Memory B cell (primary cell): ENCODE measurements at regions not wholly inside any gene's neighbourhood (a gene's known extent, or its start where the extent isn't known, plus 50 kb on each side); places are given as distances from the start of the nearest gene placed in this dataset.
"Not testable (repeated sequence)": the region's sequence is repeated elsewhere in the genome, so short reads cannot be mapped to it uniquely, and the experiment has no call there.

Experiments
- ATAC-seq: fragments of 150-1000 bp; cut with Tn5 transposase; 2 replicates; pipeline ENCODE4 v1.10.0; 2021; ENCODE audit warnings: low read depth, mild to moderate bottlenecking, moderate library complexity
- DNase-seq, 2 donors: peaks; one replicate each; pipeline ENCODE4 v3.0.0; 2022; ENCODE audit warnings: low spot score in 2 of 2
- H3K27ac Mint-ChIP-seq: one replicate; pipeline ENCODE4 v1.8.0; 2022; ENCODE audit warnings: mild to moderate bottlenecking, moderate library complexity, mixed read lengths
- H3K27me3 Mint-ChIP-seq: one replicate; pipeline ENCODE4 v1.8.0; 2022; ENCODE audit warnings: mixed read lengths
- H3K36me3 Mint-ChIP-seq: one replicate; pipeline ENCODE4 v1.8.0; 2022; ENCODE audit warnings: mild to moderate bottlenecking, mixed read lengths
- H3K4me1 Mint-ChIP-seq: one replicate; pipeline ENCODE4 v1.8.0; 2022; ENCODE audit warnings: mixed read lengths
- H3K4me3 Mint-ChIP-seq: one replicate; pipeline ENCODE4 v1.8.0; 2022; ENCODE audit warnings: mild to moderate bottlenecking, moderate library complexity, mixed read lengths
- H3K9me3 Mint-ChIP-seq: one replicate; pipeline ENCODE4 v1.8.0; 2022; ENCODE audit warnings: mixed read lengths

DNA sequence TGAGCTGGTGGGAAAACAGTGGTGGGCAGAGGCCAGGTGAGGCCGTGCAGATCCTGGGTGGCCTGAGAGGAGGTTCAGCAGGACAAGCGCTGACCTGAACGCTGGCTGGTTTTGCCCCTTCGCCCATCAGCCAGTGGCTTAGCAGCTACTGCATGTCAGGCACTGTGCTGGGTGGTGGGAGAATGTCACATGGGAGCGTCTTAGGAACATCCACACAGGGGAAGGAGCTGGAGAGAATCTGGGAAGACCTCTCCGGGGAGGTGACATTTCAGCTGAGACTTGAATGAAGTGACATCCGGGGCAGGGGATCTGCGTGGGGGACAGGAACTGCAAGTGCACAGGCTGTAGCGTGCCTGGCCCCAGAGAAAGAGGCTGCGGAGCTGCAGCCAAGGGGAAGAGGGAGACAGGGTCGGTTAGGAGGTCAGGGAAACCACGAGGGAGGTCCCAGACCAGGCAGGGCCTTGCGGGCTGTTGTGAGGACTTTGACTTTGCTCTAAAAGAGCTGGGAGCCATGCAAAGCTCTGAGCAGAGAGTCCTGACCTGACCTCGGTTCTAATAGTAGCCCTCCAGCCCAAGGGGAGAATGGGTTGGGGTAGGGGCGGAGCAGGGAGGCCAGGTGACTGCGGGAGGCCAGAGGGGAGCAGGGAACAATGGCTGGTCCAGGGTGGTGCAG is 156.8 kb upstream of the PTPN1 start:
- H3K27ac Mint-ChIP-seq, result no peak overlapping the region
- no peak overlapping the region for H3K4me3 Mint-ChIP-seq
- no peak for DNase-seq

DNA sequence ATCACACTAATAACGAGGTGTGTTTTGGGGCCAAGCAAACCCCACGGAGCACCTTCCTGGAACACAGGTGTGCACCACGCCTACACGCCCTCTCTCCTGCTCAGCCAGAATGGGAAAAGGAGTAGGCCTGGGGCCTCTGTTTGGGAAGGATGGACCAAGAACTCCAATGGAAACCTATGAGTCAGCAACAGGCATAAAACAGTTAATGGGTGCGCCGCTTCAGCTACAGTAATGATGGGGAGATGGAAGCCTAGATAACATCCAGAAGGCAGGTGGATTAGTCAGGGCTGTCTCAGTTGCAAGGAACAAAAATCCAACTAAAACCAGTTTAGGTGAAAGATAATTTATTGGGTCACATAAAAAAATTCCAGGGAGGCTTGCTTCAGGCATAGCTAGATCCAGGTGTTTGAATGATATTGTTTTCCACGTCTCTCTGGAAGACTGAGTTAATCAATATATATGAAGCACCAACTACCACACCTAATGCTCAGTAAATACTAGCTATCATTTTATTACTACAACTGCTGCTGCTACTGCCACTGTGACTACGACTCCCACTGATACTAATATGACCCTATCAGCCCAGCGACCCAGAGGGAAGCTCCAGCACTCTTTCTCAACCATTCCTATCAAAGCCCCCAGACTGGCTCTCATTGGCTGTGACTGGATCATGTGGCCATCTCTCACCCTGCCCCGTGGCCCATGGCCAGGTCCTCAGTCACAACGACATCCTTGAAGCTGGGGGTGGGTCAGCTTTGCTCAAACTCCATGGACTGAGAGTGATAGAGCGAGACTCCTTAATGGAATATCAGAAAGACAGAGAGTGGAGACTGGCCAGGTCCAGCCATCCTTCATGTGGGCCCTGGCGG is 155.2 kb upstream of the PTPN1 start:
- DNase-seq, result no peak

More for the DNA sequence above, 156.8 kb upstream of the PTPN1 start:
- Mint-ChIP-seq H3K27me3 (peaks cover 22% of the 10 kb centered on the region), H3K4me1 (peaks cover 9% of the 10 kb centered on the region), H3K36me3 (no peaks in the 10 kb centered on the region), H3K9me3 (peaks cover 1% of the 10 kb centered on the region)
- no peak for ATAC-seq

DNA sequence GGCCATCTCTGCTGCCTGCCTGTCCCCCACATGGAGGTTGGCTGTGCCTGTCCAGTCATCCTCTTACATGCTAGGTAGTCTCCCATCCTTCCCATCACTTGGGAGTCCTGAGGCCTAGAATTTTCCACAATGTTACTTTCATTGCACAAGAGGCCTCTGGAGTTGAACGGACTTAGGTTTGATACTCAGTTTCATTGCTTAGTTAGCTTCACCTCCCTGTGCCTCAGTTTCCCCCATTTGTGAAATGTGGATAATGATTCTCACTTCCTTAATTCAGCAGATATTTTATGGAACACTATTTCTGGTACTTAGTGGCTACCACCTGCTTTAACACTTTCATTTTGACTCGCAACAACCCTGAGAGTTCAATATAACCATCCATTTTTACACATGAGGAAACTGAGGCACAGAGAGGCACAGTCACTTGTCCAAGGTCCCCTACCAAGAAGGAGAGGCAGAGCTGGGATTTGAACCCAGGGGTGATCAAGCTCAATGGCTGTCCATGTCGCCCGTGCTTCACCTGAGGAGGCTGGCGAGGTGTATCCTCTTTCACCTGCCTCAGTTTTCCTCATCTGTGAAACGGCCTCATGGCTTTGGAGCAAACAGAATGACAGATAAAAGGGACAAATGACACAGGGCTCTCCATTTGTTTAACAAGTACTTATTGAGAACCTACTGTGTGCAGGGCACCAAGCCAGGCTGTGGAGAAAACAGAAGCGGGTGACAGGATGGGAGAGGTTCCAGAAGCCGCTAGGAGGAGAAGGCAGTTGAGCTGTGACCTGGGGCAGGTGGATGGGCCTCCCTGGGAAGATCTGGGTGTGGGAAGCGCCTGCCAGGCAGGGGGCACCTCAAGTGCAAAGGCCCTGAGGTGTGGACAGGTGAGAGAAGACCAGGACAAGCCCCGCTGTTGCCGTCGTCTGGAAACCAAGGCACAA is 154.3 kb upstream of the PTPN1 start:
- Mint-ChIP-seq H3K27me3 (peaks cover 24% of the 10 kb centered on the region), H3K9me3 (peaks cover 1% of the 10 kb centered on the region), H3K36me3 (no peaks in the 10 kb centered on the region), H3K27ac (no peak overlapping the region), H3K4me3 (no peak overlapping the region), H3K4me1 (no peaks in the 10 kb centered on the region)
- DNase-seq, result no peak
- no peak for ATAC-seq

More for the DNA sequence above, 155.2 kb upstream of the PTPN1 start:
- Mint-ChIP-seq H3K27ac (no peak overlapping the region), H3K27me3 (peaks cover 27% of the 10 kb centered on the region), H3K4me3 (no peak overlapping the region), H3K36me3 (no peaks in the 10 kb centered on the region), H3K9me3 (peaks cover 1% of the 10 kb centered on the region), H3K4me1 (peaks cover 2% of the 10 kb centered on the region)
- no peak for ATAC-seq

DNA sequence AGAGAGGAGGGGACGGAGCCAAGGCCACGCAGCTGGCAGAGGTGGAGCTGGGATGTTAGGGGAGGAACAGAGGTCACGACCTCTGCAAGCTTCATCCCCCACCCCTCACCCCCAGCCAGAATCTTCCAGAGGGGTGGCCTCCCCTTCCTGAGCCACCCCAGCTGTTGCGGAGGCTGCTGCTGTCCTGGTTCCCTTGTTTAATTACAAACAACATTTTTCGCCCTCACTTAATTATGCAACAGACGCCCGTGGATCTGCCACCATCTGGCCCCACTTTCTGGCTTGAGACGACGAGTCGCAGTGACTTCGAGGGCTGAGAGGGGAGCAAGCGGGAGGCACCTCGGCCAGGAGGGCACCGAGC is 153.7 kb upstream of the PTPN1 start:
- ATAC-seq (no peak), DNase-seq (no peak)
- H3K36me3 Mint-ChIP-seq, result no peaks in the 10 kb centered on the region
- H3K4me1 Mint-ChIP-seq, result no peaks in the 10 kb centered on the region
- peaks cover 1% of the 10 kb centered on the region for H3K9me3 Mint-ChIP-seq
- H3K4me3 Mint-ChIP-seq, result no peak overlapping the region
- peaks cover 22% of the 10 kb centered on the region for H3K27me3 Mint-ChIP-seq
- H3K27ac Mint-ChIP-seq, result no peak overlapping the region

DNA sequence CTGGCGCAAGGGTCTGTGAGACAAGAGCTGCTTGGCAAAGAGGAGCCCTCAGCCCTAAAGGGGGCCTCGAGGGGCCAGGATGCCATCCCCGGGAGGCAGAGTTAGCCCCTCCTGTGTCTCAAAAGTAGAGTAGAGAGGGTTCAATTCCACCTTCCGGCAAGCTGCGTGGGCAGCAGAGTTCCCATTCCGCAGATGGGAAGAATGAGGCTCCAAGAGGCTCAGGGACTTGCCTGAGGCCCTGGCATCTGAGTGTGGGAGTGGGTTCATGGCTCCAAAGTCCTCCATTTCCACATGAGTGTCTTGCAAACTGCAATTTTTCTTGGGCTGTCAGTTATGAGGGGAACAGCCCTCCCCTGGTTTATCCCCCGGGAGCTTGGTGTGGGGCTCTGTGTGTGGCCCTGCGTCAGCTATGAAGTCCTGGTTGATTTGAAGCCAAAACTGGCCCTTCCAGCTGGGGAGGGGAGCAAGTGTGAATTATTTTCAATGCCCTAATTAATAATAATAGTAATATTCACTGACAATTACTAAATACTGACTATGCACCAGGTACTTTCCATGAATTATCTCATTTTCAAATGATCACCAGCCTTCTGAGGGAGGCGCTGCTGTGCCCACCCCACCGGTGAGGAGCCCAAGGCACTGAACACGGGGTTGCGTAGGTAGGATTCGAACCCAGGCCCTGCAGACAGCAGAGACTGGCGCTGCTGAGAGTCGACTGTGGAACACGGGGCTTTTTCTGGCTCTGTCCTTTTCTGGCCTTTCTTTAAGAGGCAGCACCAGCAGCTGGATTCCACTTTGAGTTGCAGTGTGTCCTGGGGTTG is 153.0 kb upstream of the PTPN1 start:
- no peak for DNase-seq
- H3K4me1 Mint-ChIP-seq, result no peaks in the 10 kb centered on the region
- peaks cover 22% of the 10 kb centered on the region for H3K27me3 Mint-ChIP-seq
- H3K9me3 Mint-ChIP-seq, result peaks cover 1% of the 10 kb centered on the region
- no peak overlapping the region for H3K4me3 Mint-ChIP-seq
- H3K27ac Mint-ChIP-seq, result no peak overlapping the region
- ATAC-seq, result no peak
- no peaks in the 10 kb centered on the region for H3K36me3 Mint-ChIP-seq

DNA sequence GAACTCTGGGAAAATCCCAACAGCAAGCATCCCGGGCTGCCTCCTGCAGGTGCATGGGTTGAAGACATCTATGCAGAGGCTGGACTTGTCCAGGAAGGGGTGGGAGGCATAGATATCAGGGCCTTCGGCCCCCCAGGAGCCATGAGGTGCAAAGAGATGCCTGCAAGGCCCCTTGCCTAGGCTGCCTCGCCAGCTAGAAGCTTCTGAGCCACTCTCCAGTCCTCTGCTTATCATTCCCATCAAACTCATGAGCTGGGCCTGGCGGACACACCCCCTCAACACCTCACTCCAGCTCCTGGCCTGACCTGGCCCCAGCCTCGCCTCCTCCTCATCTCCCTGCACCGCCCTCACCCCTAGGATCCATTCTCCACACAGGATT is 152.4 kb upstream of the PTPN1 start:
- DNase-seq (no peak), ATAC-seq (no peak)
- no peak overlapping the region for H3K4me3 Mint-ChIP-seq
- no peaks in the 10 kb centered on the region for H3K36me3 Mint-ChIP-seq
- peaks cover 1% of the 10 kb centered on the region for H3K9me3 Mint-ChIP-seq
- peaks cover 16% of the 10 kb centered on the region for H3K27me3 Mint-ChIP-seq
- H3K27ac Mint-ChIP-seq, result no peak overlapping the region
- H3K4me1 Mint-ChIP-seq, result no peaks in the 10 kb centered on the region

DNA sequence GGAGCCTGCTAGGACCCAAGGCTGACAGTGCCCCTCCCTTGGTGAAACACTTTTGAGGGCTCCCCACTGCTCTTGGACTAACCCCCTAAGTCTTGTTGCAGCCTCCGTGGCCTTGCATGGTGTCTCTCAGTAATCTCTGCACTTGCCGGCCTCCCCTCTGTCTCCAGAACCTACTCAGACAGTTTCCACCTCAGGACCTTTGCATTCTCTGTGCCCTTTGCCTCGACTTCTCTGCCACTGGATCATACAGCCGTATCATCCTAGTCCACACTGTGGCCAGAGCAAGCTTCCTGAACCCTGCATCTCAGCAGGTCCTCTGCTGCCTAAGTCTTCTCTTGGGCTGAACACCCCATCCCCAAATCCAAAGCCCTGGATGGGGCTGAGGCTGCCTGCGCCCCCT is 152.0 kb upstream of the PTPN1 start:
- no peaks in the 10 kb centered on the region for H3K4me1 Mint-ChIP-seq
- H3K27me3 Mint-ChIP-seq, result peaks cover 14% of the 10 kb centered on the region
- no peak for ATAC-seq
- H3K27ac Mint-ChIP-seq, result no peak overlapping the region
- no peak for DNase-seq
- peaks cover 1% of the 10 kb centered on the region for H3K9me3 Mint-ChIP-seq
- H3K4me3 Mint-ChIP-seq, result no peak overlapping the region
- no peaks in the 10 kb centered on the region for H3K36me3 Mint-ChIP-seq

DNA sequence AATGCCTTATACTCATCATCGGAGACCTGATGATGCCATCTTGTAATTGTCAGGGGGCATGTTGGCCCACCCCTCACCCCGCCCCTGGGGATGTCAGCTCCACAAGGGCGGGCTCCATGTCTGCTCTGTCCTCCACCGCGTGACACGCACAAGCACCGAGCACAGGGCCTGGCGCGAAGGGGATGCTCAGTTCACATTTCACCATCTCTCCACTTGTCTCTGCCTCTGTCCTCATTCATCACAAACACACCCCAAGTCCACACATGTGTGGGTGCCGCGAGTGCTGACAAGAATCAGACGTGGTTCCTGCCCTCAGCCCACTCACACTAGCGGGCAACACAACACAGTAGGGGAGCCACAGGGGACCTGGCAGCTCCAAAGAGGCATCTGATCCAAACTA is 151.2 kb upstream of the PTPN1 start:
- H3K4me3 Mint-ChIP-seq, result no peak overlapping the region
- peaks cover 14% of the 10 kb centered on the region for H3K27me3 Mint-ChIP-seq
- ATAC-seq, result no peak
- no peak overlapping the region for H3K27ac Mint-ChIP-seq
- peaks cover 1% of the 10 kb centered on the region for H3K9me3 Mint-ChIP-seq
- no peaks in the 10 kb centered on the region for H3K4me1 Mint-ChIP-seq
- no peak for DNase-seq
- no peaks in the 10 kb centered on the region for H3K36me3 Mint-ChIP-seq

DNA sequence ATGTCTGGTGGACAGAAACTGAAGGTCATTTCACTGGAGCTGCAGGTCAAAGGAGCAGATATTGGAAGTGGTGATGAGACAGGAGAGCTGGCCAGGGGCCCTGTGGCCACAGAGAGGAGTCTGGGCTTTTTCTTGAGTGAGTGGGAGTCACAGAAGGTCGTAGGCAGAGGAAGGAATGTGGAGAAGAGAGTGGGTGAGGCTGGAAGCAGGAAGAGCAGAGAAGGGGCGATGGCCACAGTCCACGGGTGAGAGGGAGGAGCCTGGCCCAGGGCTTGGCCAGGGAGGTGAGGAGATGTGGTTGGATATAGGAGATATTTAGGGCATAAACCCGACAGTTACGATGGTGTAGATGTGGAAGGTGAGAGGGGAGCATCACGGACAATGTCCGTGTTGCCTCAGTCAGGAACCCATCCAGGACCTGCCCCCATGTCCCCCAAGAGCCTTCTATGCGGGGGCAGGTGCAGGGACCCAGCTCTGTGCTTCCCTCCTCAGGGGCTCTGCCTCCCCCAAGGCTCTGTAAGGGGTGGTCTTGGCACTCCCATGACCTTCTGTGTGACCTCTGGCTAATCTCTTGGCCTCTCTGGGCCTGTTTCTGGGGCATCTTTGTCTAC is 150.5 kb upstream of the PTPN1 start:
- H3K36me3 Mint-ChIP-seq, result no peaks in the 10 kb centered on the region
- H3K4me3 Mint-ChIP-seq, result no peak overlapping the region
- no peak for ATAC-seq
- H3K27ac Mint-ChIP-seq, result no peak overlapping the region
- peaks cover 16% of the 10 kb centered on the region for H3K27me3 Mint-ChIP-seq
- no peaks in the 10 kb centered on the region for H3K4me1 Mint-ChIP-seq
- DNase-seq, result no peak
- peaks cover 1% of the 10 kb centered on the region for H3K9me3 Mint-ChIP-seq

DNA sequence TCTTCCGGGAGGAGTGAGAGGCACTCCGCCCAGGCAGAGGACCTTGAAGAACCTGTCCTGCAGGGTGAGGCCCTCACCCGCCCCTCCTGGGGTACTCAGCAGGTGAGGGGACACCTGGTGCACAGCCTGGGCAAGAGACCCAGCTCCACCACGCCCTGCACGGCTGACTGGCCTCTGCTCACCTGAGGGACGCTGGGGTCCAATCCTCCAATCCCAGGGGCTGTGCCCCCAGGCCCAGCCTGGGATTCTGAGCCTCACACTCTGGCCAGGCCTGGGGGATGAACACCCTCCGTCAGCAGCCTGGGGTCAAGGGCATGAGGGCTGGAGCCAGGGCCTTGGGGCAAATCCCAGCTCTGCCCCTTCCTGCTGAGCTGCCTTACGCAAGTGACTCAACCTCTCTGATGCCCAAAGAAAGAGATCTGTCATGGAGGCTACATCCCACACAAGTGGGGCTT is 149.9 kb upstream of the PTPN1 start:
- ATAC-seq, result no peak
- Mint-ChIP-seq H3K27ac (no peak overlapping the region), H3K9me3 (peaks cover under 1% of the 10 kb centered on the region), H3K4me3 (no peak overlapping the region), H3K4me1 (no peaks in the 10 kb centered on the region), H3K27me3 (peaks cover 15% of the 10 kb centered on the region), H3K36me3 (no peaks in the 10 kb centered on the region)
- no peak for DNase-seq

DNA sequence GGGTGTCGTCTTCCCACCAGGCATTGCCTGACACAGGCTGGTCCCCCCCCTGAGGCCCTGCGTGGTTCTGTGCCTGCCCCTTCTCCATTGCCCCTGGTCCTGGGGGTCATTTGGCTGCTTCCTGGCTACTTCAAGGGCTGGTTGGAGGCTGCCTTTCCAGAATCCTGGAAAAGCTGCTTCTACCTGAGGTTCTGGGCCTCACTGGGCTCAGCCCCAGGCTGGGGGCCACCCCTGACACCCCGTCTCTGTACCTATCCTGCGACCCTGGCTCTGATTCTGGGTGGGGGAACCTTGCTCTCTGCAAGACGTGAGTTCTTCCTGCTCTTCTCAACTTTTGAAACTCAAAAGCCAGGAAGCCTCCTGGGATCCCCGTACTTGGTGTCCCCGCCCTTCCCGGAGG is 149.3 kb upstream of the PTPN1 start:
- Mint-ChIP-seq H3K4me3 (no peak overlapping the region), H3K27ac (no peak overlapping the region), H3K9me3 (no peaks in the 10 kb centered on the region), H3K27me3 (peaks cover 14% of the 10 kb centered on the region), H3K4me1 (no peaks in the 10 kb centered on the region), H3K36me3 (no peaks in the 10 kb centered on the region)
- DNase-seq, result no peak
- ATAC-seq, result no peak

DNA sequence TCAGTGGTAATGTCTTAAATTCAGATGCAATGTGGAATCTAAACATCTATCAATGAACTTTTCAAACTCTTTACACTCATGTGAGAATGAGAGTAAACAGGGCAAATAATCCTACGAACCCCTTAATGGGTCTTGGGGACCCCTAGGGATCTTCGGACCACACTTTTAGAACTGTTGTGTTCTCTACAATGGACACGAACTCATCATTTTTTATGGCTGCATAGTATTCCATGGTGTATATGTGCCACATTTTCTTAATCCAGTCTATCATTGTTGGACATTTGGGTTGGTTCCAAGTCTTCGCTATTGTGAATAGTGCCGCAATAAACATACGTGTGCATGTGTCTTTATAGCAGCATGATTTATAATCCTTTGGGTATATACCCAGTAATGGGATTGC is 148.0 kb upstream of the PTPN1 start:
- not testable (repeated sequence) for H3K27ac Mint-ChIP-seq, H3K9me3 Mint-ChIP-seq, H3K36me3 Mint-ChIP-seq, ATAC-seq, H3K4me1 Mint-ChIP-seq, DNase-seq, H3K4me3 Mint-ChIP-seq
- peaks cover 20% of the 10 kb centered on the region for H3K27me3 Mint-ChIP-seq

DNA sequence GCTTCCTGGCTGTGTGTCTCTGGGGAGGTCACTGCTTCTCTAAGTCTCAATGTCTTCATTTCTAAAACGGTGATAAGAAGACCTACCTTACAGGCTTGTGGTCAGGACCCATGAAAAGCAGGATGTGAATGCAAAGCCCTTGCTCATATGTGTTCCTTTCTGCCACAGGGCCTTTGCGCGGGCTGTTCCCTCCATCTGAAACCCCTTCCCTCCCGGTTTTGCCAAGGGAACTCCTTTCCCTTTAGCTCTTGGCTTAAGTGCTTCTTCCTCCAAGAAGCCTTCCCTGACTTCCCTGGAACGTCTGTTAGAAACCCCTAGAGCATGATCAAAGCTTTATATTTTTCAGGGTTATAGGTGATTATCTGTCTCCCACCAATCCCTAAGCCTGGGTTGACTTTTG is 147.2 kb upstream of the PTPN1 start:
- no peak overlapping the region for H3K27ac Mint-ChIP-seq

More for the DNA sequence above, 147.2 kb upstream of the PTPN1 start:
- Mint-ChIP-seq H3K4me3 (no peak overlapping the region), H3K4me1 (no peaks in the 10 kb centered on the region), H3K9me3 (peaks cover 3% of the 10 kb centered on the region), H3K36me3 (peaks cover 2% of the 10 kb centered on the region), H3K27me3 (peaks cover 22% of the 10 kb centered on the region)
- DNase-seq, result no peak
- no peak for ATAC-seq
